ENCODE measurements at regions not wholly inside any gene's neighbourhood (a gene's known extent, or its start where the extent isn't known, plus 50 kb on each side); places are given as distances from the start of the nearest gene placed in this dataset.

DNA sequence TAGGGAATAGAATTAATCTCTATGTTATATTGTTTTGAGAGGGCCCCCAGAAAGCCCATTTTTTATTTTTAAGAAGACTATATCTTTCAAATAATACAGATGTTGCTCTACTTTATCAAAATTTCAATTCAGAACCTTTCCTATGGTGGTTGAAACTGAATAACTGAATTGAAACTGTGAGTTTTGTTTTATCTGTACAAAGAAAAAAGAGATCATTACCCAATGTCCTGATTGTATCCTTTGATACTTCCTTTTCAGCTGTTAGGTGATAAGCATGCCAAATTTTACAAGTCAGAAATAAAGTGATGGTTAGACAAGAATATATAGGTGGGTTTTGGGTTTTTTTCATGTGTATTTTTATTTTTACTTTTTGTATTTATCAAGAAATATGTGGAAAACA lies 1293.1 kb upstream of the USP15 start:
- Histone ChIP-seq H3K4me3 (no peak overlapping the region), H3K4me1 (no peaks in the 10 kb centered on the region), H3K9me3 (no peaks in the 10 kb centered on the region), H3K27me3 (no peaks in the 10 kb centered on the region), H3K27ac (no peak overlapping the region), H3K36me3 (no peaks in the 10 kb centered on the region)
- intact Hi-C loops (cut with DNase I), result no loop called here
- TF ChIP-seq, protein P1, sequence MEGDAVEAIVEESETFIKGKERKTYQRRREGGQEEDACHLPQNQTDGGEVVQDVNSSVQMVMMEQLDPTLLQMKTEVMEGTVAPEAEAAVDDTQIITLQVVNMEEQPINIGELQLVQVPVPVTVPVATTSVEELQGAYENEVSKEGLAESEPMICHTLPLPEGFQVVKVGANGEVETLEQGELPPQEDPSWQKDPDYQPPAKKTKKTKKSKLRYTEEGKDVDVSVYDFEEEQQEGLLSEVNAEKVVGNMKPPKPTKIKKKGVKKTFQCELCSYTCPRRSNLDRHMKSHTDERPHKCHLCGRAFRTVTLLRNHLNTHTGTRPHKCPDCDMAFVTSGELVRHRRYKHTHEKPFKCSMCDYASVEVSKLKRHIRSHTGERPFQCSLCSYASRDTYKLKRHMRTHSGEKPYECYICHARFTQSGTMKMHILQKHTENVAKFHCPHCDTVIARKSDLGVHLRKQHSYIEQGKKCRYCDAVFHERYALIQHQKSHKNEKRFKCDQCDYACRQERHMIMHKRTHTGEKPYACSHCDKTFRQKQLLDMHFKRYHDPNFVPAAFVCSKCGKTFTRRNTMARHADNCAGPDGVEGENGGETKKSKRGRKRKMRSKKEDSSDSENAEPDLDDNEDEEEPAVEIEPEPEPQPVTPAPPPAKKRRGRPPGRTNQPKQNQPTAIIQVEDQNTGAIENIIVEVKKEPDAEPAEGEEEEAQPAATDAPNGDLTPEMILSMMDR (IDR thresholded peaks at IDR 0.05), result no peak
- no peak for TF ChIP-seq POLR2A (IDR thresholded peaks at IDR 0.05)
- DNase-seq, result no peak

DNA sequence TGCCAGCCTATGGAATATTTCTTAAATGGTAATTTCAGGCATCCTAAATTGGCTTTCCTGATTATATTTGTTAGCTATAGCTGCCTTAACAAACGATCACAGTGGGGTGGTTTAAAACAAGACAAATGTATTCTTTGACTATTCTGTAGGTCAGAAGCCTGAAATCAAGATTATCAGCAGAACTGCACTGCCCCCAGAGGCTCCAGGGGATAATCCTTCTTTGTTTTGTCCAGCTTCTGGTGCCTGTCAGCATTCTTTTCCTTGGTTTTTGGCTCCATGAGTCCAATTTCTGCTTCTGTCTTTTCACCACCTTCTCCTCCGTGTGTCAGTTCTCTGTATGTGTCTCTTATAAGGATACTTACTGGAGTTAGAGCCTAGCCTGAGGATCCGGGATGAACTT lies 1282.2 kb upstream of the USP15 start:
- Histone ChIP-seq H3K27ac (no peak overlapping the region), H3K9me3 (no peaks in the 10 kb centered on the region), H3K36me3 (no peaks in the 10 kb centered on the region), H3K4me3 (no peak overlapping the region), H3K27me3 (no peaks in the 10 kb centered on the region), H3K4me1 (no peaks in the 10 kb centered on the region)
- TF ChIP-seq, protein P1 (IDR thresholded peaks at IDR 0.05), result no peak
- TF ChIP-seq POLR2A (IDR thresholded peaks at IDR 0.05), result no peak
- DNase-seq, result no peak
- intact Hi-C loops (cut with DNase I), result no loop called here
- 48 to 54% methylated on average over 3 of the region's 3 CpGs for WGBS, 2 donors

DNA sequence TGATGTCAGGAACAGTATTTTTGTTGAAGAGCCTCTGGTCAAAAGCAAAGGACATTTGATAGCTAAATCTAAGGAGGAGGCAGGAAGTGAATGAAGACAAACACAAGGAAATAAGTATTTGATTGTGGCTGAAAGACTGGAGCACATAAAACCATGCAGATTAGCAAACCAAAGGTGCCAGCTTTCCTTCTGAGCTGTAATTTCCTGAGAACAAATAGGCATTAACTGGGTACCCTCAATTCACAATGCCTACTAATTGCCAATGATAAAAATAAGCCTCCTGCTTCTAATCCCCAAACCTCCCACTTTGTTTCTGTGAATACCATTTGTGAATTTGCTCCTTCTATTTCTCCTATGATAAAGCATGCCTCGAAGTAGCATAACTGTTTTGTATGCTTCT lies 1279.6 kb upstream of the USP15 start:
- intact Hi-C loops (cut with DNase I), result no loop called here
- no peak overlapping the region for H3K27ac ChIP-seq
- WGBS, 2 donors, result 40 to 50% methylated on average over 1 of the region's 1 CpG
- TF ChIP-seq POLR2A (IDR thresholded peaks at IDR 0.05), result no peak
- TF ChIP-seq, protein P1 (IDR thresholded peaks at IDR 0.05), result no peak
- H3K4me3 ChIP-seq, result no peak overlapping the region
- H3K36me3 ChIP-seq, result no peaks in the 10 kb centered on the region
- H3K4me1 ChIP-seq, result no peaks in the 10 kb centered on the region
- no peaks in the 10 kb centered on the region for H3K27me3 ChIP-seq
- H3K9me3 ChIP-seq, result no peaks in the 10 kb centered on the region
- no peak for DNase-seq

DNA sequence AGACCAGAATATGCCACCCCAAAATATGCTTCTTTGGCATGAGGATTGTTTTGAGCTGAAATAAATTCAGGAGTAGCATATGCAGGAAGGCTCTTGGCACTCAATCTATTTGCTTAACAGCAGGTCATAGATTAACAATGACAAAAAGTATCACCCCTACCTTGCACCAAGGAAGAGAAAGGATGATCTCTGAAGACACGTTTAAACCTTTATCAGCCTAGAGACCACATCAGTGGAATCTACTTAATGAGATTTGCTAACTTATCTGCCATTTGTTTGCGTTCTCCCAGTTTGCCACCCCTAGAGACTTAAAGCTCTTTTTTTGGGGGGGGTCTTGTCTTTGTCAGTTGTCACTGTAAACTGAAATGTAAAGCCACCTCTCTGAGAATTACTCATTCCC lies 1278.7 kb upstream of the USP15 start:
- WGBS, 2 donors, result 41 to 46% methylated on average over 2 of the region's 2 CpGs
- no peak for DNase-seq

DNA sequence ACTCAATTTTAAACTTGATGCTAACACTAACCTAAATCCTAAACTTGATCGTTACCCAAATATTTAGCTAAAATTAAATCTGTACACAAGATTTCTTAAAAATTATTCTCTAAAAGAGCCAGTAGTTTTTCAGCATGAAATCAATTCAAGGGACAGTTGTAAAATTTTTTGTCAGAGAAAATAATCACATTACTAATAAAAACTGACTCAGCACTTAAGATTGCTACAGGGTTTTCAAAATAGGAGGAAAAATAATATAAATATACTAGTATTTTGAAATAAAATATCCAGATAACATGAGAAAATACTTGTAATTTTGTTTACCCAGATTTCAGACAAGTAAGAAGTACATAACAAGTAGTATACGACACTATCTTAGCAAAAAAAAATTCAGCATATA lies 1268.1 kb upstream of the USP15 start:
- WGBS, 2 donors, result 75 to 85% methylated on average over 2 of the region's 2 CpGs
- Histone ChIP-seq H3K4me3 (no peak overlapping the region), H3K27me3 (no peaks in the 10 kb centered on the region), H3K9me3 (no peaks in the 10 kb centered on the region), H3K36me3 (no peaks in the 10 kb centered on the region), H3K4me1 (no peaks in the 10 kb centered on the region), H3K27ac (no peak overlapping the region)
- intact Hi-C loops (cut with DNase I), result no loop called here
- DNase-seq, result no peak
- TF ChIP-seq, protein P1 (IDR thresholded peaks at IDR 0.05), result no peak
- no peak for TF ChIP-seq POLR2A (IDR thresholded peaks at IDR 0.05)

More for the DNA sequence above, 1278.7 kb upstream of the USP15 start:
- H3K4me1 ChIP-seq, result no peaks in the 10 kb centered on the region
- H3K27me3 ChIP-seq, result no peaks in the 10 kb centered on the region
- no peak overlapping the region for H3K27ac ChIP-seq
- no peaks in the 10 kb centered on the region for H3K36me3 ChIP-seq
- no peaks in the 10 kb centered on the region for H3K9me3 ChIP-seq
- no peak overlapping the region for H3K4me3 ChIP-seq
- intact Hi-C loops (cut with DNase I), result no loop called here
- TF ChIP-seq POLR2A (IDR thresholded peaks at IDR 0.05), result no peak
- TF ChIP-seq, protein P1 (IDR thresholded peaks at IDR 0.05), result no peak
